LNCaP clone FGC (cell line): ENCODE measurements at regions not wholly inside any gene's neighbourhood (a gene's known extent, or its start where the extent isn't known, plus 50 kb on each side); places are given as distances from the start of the nearest gene placed in this dataset.
A peak's percentile ranks its signal among the peaks of the same experiment; 100 is the strongest.

ENCODE experiments used
- DNase-seq: peaks from one replicate; pipeline ENCODE4 v3.0.0-alpha.2; 2011; ENCODE audit warnings: low read depth
- H3K4me3 ChIP-seq: 2 replicates; pipeline ENCODE4 v1.5.1; 2011; ENCODE audit warnings: mild to moderate bottlenecking, low read depth, low read length, control low read depth
- CTCF ChIP-seq: IDR thresholded peaks from 2 replicates; pipeline ENCODE4 v1.5.1; 2012; ENCODE audit warnings: mild to moderate bottlenecking; ENCODE audit not compliant: control insufficient read depth, insufficient read depth; ENCODE audit errors: extremely low read depth

- peak; percentile 15 for DNase-seq
- no peak overlapping the region for H3K4me3 ChIP-seq
- peak; percentile 83 for TF ChIP-seq CTCF
Measured at GRCh38 chr5:100479079-100479688, 56.0 kb upstream of the FAM174A start.

- H3K4me3 ChIP-seq, result no peak overlapping the region
- TF ChIP-seq CTCF, result no peak
- DNase-seq, result no peak
Measured at GRCh38 chr5:100472091-100472490, 63.1 kb upstream of the FAM174A start.

- DNase-seq, result no peak
- no peak for TF ChIP-seq CTCF
- no peak overlapping the region for H3K4me3 ChIP-seq
Measured at GRCh38 chr5:100469767-100470166, 65.4 kb upstream of the FAM174A start.

GRCh38 chr5:100464418-100464817 is 70.8 kb upstream of the FAM174A start:
- H3K4me3 ChIP-seq, result no peak overlapping the region
- TF ChIP-seq CTCF, result no peak
- no peak for DNase-seq

GRCh38 chr5:100456615-100457014 is 78.6 kb upstream of the FAM174A start:
- no peak overlapping the region for H3K4me3 ChIP-seq
- DNase-seq, result no peak
- no peak for TF ChIP-seq CTCF

- no peak overlapping the region for H3K4me3 ChIP-seq
- DNase-seq, result no peak
- TF ChIP-seq CTCF, result no peak
Measured at GRCh38 chr5:100452126-100452525, 83.0 kb upstream of the FAM174A start.

- DNase-seq, result peak; percentile 31
- TF ChIP-seq CTCF, result no peak
- no peak overlapping the region for H3K4me3 ChIP-seq
Measured at GRCh38 chr5:100448111-100448528, 87.1 kb upstream of the FAM174A start.
